HG03342 (cell line): ENCODE measurements at regions not wholly inside any gene's neighbourhood (a gene's known extent, or its start where the extent isn't known, plus 50 kb on each side); places are given as distances from the start of the nearest gene placed in this dataset.

Experiments
- ATAC-seq: cut with Tn5 transposase; IDR thresholded peaks from one replicate; pipeline ENCODE4 v1.9.1; 2021; ENCODE audit warnings: mild to moderate bottlenecking, moderate library complexity; ENCODE audit not compliant: unreplicated experiment

DNA sequence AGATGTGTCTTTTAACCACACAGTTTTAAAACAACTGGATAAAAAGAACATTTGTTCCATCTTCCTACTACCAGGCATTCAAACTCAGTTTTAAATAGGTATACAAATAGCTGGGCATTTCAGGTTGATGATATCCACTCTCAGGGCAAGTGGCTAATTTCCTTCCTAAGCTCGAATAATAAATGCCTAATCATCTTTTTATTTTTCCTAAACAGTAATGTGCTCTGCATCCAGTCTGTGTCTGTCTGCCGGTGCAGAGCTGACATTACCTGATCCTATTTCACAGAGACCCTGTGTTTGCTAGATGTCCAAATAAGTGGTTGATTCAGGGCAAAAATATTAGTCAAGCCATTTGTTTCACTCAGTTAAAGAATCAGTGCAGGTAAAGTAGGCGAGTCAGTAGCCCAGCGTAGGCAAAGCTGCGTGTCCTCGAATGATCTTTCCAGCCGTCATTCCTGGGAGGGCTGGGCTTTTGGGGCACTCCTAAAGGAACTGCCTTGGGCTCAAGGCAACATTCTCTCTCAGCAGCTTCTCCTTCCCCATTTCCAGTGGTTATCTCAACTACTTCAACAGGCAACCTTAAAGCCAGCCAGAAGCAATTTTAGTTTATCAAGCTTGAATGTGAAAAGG is 74.2 kb upstream of the BMP2 start:
- no peak for ATAC-seq

DNA sequence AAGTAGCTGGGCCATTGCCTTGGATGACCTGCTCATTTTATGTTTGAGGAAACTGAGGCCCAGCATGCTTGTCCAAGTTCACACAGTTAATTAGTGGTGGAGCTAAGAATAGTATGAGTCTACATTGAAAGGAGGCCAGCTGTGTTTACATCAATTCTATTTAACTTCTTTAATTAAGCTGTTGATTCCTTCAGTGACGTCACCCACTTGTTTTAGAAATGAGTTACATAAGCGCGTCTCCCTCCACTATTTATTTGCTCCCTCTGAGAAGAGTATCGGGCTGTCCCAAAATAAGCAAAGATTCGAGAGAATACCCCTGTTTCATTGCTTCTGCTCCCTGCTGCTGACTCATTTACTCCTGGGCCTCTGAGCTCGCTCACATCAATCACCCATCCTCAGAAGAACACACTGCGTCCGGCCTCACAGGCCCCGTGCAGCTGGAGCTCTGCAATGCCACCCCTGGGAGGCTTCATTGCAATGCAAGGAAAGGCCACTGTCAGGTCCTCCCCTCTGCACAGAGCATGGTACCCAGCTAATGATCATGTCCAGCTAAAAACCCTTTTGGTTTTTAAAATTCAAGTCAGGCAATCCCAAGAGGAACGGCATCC is 74.8 kb upstream of the BMP2 start:
- no peak for ATAC-seq

DNA sequence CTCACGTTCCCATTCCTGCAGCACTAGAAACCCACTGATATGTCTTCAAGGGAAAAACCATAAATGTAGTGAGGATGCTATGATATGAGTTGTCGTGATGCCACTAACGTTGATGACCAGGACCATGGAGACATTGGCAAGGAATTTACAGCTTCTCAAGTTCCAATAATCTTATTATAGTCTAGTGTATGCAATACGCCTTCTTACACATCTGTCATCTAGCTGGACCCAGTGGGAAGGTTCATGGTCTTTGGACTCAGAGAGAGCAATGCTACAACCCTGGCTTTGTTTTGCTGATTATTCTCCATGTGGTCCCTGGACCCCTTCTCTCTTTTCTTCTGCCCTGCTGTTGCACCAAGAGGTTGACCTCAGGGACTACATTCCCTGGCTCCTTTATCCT is 76.0 kb upstream of the BMP2 start:
- ATAC-seq, result no peak

DNA sequence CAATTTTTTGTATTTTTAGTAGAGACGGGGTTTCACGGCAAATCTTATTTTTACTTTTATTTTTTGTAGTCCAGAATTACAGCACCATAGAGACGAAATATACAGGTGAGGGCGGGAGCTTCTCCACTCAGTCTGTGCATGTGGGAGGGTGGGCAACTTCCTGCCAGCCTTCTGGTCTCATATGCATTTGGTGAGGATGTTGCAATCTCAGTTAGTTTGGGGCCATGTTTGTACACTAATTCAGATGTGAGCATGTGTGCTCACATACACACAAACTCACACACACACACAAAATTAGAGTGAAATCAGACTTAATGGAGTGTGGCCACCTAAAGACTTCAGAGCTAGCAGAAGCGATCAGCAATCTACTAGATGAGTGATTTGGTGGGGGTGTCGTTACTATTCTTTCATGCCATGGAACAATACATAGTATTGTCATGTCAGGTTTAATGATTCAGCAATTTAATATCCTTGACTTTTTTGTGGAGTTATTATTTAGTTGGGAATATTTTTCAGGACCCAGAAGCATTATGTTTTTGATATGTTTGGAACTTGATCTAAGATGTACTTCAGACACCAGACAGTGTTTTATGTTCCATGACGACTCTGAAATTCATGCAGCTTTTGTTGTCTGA is 78.0 kb upstream of the BMP2 start:
- no peak for ATAC-seq

DNA sequence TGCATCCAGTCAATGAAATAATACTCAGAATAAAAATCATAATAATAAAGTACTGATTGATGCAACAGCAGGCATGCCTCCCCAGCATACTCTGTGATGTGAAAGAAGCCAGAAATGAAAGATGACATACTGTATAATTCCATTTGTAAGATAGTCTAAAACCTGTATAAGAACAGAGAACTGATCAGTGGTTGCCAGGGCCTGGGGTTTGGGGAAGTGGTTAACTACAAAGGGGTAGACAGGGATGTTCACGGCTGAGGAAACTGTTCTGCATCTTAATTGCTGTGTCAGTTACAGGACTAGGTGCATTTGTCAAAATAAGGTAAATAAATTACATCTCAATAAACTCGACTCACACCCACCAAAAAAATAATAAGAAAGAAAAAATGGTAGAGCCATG is 81.3 kb upstream of the BMP2 start:
- no peak for ATAC-seq

DNA sequence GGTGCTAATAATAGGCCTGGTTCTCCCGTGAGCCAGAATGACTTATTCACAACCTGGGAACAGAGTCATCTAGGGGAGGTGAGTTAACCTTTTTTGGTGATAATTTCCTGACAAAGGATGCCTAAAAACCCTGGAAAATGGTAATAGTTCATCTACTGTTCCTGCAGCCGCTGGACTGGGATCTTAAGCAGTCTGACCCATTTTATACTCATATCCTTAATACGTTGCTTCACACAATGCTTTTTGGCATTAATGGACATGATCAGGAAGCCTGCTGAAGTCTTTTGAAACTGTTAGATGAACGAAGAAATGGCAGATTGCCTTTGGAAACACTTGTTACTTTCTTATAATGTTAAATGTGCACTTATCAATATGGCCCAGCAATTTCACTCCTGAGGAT is 81.9 kb upstream of the BMP2 start:
- ATAC-seq, result no peak

DNA sequence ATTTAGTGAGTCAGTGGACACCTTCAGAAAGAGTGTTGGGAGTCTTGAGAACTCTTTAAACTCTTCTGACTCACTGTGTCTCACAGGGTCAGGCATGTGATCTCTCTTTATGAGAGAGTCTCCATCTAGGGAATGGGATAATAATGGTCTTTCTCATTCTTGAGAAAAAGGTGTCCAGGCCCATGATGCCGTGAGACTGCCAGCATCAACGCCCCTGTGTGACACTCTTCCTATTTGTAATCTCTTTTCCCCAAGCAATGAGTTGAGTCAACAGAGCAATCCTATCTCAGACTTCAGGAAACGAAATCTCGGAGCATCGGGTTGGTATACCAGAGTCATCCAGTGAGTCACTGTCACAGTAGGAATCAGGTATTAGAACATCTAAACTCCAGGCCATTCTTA is 82.3 kb upstream of the BMP2 start:
- no peak for ATAC-seq

DNA sequence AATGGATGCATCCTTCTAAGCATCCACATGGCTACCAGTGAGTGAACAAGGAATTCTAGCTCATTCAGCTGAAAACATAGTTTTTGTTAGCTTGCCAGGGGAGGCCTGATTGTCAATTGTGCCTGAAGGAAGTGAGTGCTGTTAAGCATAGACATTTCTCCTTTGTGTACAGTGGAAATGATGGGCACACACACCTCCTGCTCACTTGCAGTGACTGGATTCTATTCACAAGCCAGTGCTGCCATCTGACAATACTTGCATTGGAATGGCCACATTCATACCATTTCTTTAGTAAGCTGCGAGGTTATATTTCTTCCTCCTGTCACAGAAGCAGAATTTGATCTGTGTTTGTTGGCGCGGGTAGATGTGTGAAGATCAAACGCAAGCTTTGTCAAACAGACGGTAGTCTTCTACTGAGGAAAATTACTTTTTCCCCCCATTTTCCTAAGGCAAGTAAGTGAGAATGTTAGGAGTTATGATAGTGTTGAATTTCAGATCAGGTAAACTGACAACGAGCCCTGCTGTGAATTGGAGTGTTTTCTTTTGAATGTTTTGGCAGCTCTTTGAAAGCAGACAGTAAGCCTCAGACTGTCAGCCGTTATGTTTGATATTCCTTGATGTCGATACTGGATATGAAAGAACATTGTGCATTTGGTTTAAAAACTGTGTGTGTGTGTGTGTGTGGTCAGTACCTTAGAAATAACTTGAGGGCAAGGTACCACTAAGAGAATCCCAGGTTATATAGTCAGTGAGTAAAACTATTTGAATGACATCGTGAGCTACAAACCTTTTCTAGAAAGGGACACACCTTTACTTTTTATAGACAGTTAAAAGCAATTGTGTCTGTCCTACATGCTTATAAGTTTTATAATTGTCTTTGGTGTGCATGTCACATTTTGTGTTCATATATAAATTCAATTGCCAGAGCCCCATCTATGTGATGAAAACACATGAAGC is 84.2 kb upstream of the BMP2 start:
- no peak for ATAC-seq

DNA sequence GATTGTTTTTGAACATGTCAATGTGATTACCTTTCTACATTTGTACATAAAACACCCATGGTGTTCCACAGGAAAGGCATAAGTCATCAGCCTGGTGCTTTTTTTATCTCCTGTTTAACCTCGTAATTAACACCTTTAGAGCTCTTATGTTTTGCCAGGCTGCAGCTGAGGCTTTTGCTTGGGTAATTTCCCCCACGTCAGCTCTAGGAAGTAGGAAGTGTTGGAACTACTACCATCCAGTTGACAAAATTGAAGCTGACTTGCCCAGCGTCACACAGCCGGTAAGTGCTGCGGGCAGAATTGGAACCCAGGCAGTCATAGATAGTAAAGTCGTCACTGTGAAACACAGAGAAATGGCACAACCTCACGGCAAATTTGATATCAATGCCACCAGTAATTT is 86.6 kb upstream of the BMP2 start:
- ATAC-seq, result no peak

DNA sequence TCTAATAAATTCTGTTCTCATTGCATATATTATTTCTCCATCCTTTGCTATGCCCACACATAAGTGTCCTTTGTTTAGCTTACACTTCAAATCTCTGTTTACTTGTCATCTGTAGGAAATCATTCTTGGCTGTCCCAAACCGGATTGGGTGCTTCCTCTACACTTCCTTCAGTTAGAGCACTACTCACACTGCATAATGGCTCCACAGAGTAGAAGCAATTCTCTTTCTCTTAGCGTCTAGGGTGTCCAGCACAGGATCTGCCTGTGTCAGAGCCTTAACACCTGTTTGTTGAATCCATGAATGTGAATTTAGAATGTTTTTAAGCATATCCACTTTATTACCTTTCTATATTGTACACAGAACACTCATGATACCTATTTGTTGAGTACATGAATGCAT is 87.0 kb upstream of the BMP2 start:
- no peak for ATAC-seq

DNA sequence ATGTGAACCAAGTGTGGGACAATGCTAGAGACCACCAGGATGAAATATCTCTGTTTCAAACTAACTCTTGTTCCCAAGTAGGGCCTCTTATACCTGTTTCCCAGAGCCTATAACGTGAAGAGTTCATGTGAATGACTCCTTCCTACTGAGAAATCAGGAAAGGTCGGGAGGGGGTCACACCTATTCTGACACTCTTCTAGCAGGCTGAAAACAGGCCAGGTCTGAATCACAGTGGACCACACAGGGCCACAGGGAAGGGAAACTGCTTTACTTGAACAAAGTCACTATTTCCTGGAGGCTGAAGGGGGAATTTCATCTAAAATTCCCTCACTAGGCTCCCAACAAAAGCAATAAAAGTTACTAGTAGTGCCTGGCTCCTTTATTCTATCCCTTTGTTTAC is 88.4 kb upstream of the BMP2 start:
- no peak for ATAC-seq

DNA sequence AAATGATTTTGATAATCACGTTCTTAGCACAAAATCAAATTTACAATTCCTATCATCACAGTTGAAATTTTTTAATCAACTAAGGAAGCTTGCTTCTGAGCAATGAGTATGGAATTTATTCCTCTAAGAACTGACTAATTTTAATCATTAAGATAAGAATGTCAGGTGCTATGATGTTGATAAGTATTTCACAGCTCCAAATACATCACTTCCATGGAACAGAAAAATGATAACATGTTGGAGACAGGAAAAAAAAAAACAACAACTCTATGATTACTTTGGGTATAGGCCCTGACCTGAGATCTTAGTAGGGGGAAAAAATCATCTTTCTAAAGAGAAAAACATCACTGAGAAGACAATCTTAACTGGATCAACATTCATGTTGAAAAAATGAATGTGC is 89.4 kb upstream of the BMP2 start:
- no peak for ATAC-seq

DNA sequence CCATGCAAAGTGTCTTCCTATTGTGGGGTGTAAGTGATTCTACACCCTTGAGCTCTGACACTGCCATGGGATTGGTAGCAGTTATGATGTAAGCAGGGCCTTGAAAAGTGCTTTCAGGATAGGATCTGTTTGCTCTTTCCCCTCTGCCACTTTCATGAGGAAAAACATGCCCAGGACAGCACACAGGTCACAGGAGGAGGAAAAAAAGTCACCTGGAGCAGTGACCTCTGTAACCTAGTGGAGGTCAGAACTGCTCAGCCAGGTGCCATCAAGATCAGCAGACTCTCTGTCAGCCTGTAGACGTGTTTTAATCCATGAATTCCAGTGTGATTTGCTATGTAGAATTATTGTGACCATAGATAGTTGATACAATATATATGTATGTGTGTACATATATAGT is 92.7 kb upstream of the BMP2 start:
- no peak for ATAC-seq

DNA sequence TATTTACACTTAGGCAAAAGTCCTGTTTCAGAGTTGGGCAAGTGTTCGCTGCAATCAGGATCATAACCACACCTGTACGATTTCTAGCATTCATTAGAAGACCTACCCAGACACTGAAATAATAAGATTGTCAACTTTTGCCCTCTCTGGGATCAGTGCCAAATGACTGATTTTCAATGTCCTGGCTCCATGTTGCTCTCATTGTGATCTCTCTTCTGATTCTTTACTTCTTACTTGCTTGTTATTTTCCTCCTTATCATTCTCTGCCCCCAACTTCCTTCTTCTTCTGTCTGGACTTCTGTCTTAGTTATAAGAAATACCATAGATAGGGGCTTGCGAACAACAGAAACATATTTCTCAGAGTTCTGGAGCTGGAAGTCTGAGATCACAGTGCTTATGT is 94.4 kb upstream of the BMP2 start:
- no peak for ATAC-seq

DNA sequence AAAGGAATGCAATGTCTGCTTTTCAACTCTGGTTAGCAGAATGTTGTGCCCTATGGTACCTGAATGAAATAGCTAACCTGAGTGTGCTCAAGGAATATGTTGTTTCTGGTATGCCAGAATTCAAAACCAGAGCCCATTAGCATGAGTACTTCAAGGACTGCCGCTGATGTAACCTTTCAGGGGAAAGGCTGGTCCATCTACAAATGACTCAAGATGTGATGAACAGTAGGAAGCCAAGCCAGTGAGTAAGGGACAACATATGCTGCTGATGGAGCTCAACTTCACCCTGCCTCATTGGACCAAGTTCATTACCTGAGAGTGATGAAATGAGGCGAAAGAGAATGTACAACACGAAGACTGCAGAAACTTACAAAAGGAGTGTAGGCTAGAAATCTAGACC is 95.7 kb upstream of the BMP2 start:
- no peak for ATAC-seq

DNA sequence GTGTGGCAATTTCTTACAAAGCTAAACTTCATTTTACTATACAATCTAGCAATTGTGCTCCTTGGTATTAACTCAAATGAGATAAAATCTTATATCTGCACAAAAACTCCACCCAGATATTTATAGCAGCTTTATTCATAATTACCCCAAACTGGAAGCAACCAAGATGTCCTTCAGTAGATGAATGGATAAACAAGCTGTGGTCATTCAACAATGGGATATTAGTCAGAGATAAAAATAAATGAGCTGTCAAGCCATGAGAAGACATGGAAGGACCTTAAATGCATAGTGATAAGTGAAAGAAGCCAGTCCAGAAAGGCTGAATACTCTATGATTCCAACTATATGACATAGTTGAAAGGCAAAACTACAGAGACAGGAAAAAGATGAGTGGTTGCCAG is 98.9 kb upstream of the BMP2 start:
- ATAC-seq, result no peak

DNA sequence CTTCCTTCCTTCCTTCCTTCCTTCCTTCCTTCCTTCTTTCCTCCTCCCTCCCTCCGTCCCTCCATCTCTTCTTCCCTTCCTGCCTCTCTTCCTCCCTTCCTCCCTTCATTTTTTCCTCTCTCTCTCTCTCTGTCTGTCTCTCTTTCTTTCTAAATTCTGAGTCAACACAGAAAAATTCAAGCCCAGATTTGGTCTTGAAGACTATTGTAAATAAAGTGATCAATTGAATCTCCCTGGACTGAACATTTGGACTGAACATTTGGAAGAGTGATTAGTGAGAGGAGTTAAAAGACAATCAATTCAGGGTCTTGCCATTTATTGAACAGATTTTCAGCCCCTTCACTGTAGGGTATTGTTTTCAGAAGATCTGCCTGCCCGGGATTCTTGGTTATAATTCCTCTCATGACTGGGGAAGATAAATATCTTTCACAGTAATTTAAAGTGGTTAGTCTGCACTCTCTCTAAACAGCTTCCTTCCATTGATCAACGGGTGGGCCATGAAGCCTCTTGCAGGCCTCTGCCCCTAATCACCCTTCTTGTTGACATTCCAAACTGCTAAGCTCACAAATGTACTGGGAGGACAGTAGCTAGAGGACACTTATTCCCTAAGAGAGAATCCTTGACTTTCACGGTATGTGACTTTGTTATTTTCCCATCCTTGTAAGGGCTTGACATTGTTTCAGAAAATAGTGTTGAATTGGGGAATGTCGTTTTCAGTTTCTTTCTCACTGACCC is 101.7 kb upstream of the BMP2 start:
- ATAC-seq, result no peak

DNA sequence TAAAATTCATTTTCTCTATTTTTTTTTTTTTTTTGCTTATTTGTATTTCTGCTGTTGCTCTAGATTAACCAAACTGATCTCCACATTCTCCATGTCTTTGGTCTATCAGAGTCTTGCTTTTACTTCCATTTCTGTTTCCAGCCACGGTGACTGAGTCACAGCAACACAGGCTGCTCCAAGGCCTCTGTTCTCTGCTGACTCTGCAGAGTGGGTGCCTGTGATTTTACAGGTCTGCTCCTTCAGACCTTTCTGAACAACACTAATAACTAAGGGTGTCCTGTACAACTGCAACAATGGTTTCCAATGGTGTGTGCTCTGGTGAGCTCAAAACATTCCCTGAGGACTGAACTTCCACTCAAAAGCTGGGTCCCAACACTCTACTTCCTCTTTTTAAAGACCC is 102.3 kb upstream of the BMP2 start:
- no peak for ATAC-seq

DNA sequence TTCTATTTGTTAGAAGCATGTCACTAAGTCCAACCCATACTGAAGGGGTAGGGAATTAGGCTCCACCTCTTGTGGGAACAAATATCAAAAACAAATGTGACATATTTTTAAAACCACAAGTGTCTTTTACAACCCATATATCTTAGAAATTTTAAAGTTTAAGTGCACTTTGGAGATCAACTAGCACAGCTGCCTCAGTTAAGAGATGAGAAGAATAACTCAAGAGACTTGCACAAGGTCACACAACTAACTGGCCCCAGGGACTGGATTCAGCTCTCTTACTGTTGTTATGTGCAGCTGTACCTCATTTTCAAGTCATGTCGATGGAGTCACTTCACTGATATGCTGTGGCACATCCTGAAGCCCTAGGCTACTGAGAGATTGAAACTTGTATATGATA is 102.9 kb upstream of the BMP2 start:
- ATAC-seq, result no peak

DNA sequence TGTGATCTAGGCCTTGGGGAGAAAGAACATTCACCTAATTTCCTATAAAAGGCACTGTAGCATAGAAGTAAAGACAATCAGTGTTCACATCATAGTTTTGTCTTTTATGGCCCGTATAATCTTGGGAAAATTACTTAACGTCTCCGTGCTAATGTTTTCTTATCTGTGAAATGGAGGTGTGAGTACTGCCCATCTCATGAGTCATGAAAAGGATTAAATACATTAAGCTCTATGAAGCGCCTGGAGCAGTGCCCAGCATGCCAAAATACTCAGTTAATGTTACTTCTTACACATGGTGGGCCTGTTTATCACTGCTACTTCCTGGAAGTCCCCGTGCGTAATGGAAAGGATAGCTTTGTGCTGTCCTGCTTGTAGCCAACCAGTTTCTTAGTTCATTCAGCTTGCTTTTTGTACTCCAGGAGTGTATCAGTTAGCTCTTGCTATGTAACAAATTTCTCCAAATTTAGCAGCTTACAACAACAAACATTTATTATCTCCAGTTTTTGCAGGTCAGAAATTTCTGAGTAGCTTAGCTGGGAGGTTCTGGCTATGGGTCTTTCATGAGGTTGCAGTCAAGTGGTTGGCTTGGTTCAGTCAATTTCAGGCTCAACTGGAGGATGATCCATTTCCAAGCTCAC is 103.6 kb upstream of the BMP2 start:
- ATAC-seq, result no peak

DNA sequence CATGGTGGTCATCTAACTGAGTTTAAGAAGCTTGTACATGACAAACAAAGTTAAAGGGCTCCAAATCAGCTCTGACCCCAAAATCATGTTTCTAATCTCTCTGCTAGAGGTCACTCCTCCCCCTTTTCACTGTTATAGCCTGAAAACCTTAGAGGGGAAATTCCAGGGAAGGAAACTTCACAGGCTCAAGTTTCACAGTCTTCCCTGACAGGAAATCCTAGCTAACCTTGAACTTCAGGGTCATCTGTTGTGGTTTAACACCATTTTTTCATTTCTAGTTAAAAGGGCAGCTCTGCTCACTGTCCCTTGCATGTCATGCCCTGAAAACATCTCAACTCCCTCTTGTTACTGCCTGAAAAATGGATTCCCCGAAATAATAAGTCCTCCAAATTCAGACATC is 104.4 kb upstream of the BMP2 start:
- ATAC-seq, result no peak
